AG09319 (cell line): ENCODE measurements at regions not wholly inside any gene's neighbourhood (a gene's known extent, or its start where the extent isn't known, plus 50 kb on each side); places are given as distances from the start of the nearest gene placed in this dataset.
A peak's percentile ranks its signal among the peaks of the same experiment; 100 is the strongest.

Experiments used
- DNase-seq: peaks from one replicate; pipeline ENCODE4 v3.0.0-alpha.2; 2010; ENCODE audit warnings: low read depth; ENCODE audit errors: extremely low read depth
- CTCF ChIP-seq: IDR thresholded peaks from 2 replicates; pipeline ENCODE4 v1.5.1; 2011; ENCODE audit warnings: low read depth, mild to moderate bottlenecking, inconsistent platforms, low read length, moderate library complexity

GRCh38 chr5:30042677-30043076, 1150.8 kb upstream of the CDH6 start:
- no peak for TF ChIP-seq CTCF
- DNase-seq: no peak

- no peak for TF ChIP-seq CTCF
- no peak for DNase-seq
Observed at GRCh38 chr5:30041831-30042385, 1151.6 kb upstream of the CDH6 start.

GRCh38 chr5:30041291-30041690, 1152.2 kb upstream of the CDH6 start:
- no peak for DNase-seq
- no peak for TF ChIP-seq CTCF

- DNase-seq: peak; percentile 4
- peak; percentile 63 for TF ChIP-seq CTCF
Observed at GRCh38 chr5:30040488-30041118, 1152.9 kb upstream of the CDH6 start.

- no peak for DNase-seq
- no peak for TF ChIP-seq CTCF
Observed at GRCh38 chr5:30039379-30039778, 1154.1 kb upstream of the CDH6 start.

GRCh38 chr5:30034870-30035269, 1158.6 kb upstream of the CDH6 start:
- no peak for TF ChIP-seq CTCF
- no peak for DNase-seq

- no peak for TF ChIP-seq CTCF
Observed at GRCh38 chr5:30030101-30030500, 1163.4 kb upstream of the CDH6 start.

More at GRCh38 chr5:30030101-30030500, 1163.4 kb upstream of the CDH6 start:
- no peak for DNase-seq
